Stimulated activated CD4-positive, alpha-beta T cell treated with anti-CD3 and anti-CD28 coated beads, Interleukin-2, amount 100 ng/mL, for 4 hours (primary cell): ENCODE measurements at regions not wholly inside any gene's neighbourhood (a gene's known extent, or its start where the extent isn't known, plus 50 kb on each side); places are given as distances from the start of the nearest gene placed in this dataset.
"Not testable (repeated sequence)": the region's sequence is repeated elsewhere in the genome, so short reads cannot be mapped to it uniquely, and the experiment has no call there.

Experiments used
- DNase-seq: peaks from one replicate; pipeline ENCODE4 v3.0.0-alpha.2; 2020; ENCODE audit warnings: low read depth

DNA sequence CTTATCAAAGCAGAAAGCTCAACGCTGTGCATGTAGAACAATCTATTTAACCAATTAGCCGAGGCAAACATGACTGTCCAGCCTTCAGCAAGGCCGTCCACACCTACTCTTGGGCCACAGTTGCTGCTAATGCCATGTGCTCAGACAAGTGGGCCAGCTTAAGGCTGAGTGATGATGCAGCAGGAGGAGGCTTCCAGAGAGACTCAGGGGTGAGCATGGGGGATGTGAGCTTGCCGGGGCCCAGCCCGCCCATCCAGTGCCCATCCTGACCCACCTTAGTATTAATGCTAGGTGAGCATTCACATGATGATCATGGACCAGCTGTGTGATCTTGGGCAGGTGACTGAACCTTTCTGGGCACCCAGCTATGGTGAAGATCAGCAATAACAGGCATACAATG, 150.1 kb downstream of the TPRA1 start:
- DNase-seq, result no peak

DNA sequence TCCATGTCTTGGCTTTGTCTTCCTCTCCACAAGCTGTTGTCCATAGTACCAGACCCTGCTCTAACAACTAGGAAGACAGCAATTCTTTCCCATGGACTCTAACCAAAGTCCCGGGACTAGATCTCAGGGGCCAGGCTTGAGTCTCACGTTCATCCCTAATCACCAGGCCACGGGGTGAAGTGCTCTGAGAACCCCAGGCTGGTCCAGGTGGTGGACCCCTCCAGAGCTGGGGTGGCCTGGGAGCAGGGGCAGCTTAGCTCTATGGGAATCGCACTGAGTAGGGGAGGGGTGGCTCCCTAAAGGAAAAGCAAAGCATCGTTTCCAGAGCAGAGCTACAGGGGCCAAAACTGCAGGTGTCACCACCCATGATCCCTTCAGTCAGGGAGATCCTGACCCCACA, 150.9 kb downstream of the TPRA1 start:
- no peak for DNase-seq

DNA sequence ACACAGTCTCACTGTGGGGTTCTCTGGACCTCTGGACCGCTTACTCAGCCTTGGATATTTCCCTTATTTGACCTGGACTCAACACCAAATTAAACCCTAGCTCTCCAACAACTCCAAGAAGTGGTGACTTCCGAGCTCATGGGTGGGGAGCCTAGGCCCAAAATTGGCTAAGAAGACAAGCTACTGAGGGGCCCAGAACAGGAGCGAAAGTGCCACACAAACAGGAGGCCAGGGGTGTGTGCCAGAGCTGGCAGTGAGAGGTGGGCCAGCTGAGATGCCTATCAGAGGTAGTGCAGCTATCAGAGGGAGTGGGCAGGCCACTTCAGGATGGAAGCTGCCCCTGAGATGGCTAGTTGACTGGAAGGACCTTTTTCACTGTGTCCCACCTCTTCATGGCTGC, 151.1 kb upstream of the PRR20G start:
- no peak for DNase-seq

DNA sequence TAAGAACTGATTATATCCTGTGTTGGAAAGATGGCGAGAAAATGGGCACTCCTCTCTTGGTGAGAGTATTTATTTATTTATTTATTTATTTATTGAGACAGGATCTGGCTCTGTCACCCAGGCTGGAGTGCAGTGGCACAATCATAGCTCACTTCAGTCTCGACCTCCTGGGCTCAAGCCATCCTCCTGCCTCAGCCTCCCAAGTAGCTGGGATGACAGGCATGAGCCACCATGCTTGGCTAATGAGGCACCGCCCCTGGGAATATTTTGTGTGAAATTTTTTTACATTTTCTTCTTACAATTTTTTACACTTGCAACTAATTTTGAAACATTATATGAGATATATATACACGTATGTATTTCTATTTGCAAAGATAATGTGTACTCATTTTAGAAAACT, 150.5 kb upstream of the PRR20G start:
- no peak for DNase-seq

DNA sequence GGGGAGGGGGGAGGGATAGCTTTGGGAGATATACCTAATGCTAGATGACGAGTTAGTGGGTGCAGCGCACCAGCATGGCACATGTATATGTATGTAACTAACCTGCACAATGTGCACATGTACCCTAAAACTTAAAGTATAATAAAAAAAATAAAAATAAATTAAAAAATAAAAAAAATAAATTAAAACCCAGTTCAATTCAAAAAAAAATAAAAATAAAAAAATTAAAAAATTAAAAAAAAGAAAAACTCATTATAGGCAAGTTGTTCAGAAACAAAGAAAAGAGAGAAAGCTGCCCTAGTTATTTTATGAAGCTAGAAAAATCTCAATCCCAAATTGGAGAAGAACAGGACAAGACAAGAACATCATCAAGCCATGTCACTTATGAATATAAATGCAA, 147.5 kb upstream of the PRR20G start:
- DNase-seq, result not testable (repeated sequence)

DNA sequence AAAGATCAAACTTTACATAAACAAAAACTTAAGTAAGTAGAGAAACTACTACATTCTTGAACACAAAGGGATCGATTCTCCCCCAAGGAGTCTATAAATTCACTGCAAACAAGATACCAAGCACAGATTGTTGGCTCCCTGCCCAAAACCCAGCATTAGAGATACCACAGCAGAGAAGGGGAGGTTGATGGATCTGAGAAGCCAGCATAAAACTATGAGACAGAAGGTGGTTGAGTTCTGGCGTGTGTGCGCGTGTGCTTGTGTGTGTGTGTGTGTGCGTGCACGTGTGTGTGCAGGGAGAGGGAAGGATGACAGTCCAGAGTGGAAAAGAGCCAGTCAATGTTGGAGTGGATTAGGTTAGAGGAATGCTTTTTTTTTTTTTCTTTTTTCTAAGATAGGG, 143.2 kb upstream of the PRR20G start:
- no peak for DNase-seq

DNA sequence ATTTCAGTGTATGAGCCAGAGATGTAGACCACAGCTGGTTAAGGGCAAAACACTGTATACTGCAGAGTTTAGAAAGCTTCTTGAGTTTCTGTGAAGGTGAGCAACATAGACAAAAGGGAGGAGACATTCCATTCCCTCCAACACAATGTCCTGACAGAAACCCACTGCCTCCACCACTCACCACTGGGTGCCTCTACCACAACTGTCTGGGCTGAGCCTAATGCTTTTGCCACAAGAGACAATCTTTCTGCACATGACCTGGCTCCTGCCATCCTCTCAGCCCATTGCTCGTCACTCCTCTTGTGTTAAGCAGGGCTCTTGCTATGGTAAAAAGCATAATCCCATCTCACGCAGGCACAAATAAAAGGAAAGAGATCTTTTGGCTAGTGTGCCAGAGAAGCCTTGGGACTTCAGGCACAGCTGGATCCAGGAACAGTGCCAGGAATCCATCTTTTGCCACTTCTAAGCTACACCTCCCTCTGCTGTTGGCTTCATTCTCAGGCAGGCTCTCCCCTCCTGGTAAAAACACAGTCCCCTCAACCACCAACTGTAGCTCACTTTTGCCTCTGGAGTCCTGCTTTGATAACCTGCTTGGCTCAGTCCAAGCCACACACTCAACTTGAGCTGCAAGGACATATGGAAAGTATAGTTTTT, 140.6 kb upstream of the PRR20G start:
- no peak for DNase-seq

DNA sequence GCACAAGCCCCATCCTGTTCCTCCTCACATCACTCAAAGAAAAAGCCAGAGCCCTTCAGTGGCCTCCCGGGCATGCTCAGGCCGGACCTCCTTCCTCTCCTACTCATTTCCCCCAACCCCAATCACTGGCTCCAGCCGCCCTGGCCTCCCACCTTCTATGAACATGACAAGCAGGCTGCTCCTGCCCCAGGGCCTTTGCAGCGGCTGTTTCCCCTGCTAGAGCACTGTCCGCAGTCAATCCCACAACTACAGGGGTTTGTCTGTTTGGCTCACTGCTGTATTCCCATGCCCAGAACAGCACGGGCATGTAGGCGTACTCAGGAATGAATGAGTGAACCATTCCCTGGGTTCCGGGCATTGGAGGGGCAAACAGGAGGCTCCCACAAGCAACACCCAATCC, 139.8 kb upstream of the PRR20G start:
- DNase-seq, result no peak

DNA sequence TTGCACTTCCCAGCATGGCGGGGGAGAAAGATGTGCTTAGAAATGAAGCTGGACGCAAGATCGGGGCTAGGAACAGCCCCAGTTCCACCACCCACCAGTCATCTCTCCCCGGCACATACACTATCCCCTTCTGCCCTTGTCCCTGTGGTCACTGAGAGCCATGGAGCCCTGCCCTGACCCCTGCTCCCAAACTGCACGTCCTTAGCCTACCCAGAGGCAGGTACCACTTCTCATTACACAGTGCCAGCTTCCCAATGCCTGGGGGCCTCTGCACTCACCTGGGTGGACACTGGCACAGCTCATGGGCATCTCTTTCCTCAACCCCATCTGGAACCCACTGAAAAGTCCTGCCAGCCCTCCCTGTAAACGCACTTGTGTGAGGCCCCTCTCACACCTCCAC, 139.3 kb upstream of the PRR20G start:
- no peak for DNase-seq

DNA sequence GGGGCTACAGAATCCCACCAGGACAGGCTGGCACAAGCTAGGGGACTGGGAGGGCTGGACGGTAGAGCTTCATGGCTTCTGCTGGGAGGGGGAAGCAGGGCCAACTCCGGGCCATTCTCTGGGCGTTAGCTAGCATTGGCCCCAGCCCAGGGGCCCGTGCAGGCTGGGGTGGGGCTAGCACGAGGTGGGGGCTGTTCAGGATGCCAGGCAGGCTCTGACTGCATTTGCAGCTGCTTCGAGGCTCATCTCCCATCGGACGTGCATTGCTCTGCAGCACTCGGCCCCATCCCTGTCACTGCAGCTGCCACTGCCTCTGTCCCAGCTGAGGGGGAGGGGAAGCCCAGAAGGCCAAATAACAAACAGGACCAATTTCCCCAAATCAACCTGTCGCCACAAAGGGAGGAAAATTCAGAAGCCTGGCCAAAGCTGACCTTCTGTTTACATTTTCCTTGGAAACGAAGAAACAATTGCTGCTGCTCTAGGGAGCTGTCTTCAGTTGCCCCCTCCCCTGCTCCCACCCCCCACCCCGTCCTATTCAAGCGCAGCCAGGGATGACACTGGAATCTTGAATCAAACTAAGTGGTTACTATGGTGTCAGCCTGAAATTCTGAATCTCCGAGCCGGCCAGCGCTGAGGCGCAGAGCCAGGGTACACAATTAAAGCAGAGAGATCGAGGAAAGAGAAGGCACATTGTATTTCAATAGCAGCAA, 138.8 kb upstream of the PRR20G start:
- no peak for DNase-seq

DNA sequence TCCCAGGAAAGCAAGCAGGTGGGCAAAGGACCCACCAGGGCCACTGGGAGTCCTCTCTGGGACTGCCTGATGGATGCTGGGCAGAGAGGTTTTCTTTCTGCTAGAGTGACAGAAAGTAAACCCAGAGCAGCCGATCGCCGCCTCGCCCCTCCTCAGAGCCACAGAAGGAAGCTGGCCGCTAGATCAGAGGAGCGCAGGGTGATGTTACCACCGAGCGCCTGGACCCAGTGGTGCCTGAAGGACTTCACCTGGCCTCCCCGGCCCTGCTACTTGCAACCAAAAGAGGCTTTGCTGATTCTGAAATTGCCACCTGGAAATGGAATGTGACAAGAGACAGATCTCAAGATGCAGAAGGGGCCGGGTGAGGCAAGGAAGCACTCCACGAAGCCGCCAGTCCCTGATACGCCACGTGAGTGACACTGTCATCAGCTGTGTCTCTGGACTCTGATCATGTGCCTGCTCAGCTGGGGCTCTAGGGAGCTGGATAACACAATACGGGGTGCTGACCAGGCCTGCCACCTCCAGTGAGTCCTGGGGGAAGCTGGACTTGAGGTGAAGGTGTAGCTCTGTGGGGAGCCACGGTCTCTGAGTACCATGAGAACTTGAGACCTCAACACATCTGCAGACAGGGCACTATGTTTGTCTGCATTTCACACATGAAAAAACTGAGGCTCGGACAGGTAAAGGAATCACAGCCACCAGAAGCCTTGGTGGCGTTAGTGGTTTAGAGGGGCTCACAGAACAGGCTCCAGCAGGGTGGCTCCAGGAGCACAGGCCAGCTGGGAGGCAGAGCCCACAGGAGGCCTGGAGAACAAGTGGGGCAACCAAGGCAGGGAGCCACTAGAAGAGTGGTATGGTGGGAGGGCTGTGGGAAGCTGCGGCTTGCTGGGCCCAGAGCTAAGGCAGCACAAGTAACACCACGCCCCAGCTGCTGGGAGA, 137.9 kb upstream of the PRR20G start:
- DNase-seq, result no peak

DNA sequence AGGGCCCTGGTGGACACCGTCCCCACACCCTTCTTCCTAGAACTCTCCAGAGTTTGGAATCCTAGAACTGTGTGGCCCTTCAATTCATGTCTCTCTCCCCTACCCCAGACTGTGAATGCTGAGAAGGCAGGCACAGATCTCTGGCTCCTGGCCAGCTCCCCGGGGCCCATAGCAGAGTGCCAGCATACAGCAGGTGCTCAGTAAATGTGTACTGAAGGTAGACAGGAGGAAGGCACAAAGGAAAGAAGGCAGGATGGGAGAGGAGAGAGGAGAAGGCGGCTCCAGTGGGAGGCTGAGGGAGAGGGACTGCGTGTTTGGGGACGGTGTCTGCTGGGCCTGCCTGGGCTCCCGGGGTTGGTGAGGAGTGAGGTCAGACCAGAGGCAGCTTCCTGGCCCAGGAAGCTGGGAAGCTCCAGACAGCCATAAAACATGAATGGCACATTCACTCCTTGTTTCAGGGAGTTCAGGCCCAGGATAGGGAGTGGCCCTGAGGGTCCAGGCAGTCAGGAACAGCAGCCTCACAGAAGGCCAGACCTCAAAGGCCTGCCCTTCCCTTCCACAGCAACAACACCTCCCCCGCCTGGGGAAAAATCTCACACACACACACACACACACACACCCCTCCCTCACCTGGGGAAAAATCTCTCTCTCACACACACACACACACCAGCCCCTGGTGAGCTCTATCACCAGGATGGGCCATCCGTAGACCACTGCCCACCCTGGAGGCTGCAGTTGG, 137.1 kb upstream of the PRR20G start:
- DNase-seq, result no peak

DNA sequence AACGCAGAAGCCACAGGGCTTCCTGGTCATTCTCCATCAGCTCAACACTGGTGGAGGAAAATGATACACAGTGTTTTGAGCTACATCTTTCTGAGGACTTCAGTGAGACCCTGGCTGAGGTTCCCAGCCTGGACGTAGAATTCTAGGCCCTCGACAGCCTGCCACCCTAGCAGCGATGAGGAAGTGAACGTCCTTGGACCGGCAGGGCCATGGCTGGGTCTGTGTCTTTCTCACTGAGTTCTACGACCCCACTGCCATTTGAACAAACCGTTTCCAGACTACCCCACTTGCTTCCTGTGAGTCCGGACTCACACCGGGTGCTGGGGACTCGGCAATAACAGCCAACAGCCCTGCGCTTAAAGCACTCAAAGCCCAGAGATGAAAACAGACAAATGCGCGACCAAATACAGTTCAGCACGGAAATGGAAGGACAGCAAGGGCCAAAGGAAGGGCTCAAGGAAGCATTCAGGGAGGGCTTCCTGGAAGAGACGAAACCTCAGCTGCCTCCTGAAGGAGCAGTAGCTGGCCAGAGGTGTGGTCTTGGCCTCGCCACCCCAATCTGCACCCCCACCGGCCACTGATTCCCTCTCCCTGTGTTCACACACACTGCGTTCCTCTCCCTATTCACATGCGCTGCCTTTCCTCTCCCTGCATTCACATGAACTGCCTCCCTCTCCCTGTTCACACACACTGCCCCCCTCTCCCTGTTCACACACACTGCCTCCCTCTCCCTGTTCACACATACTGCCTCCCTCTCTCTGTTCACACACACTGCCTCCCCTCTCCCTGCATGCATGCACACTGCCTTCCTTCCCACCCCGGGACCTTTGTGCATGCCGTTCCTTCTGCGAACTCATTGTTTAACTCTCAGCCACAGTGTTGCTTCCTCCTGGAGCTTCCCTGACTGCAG, 136.3 kb upstream of the PRR20G start:
- DNase-seq, result no peak

DNA sequence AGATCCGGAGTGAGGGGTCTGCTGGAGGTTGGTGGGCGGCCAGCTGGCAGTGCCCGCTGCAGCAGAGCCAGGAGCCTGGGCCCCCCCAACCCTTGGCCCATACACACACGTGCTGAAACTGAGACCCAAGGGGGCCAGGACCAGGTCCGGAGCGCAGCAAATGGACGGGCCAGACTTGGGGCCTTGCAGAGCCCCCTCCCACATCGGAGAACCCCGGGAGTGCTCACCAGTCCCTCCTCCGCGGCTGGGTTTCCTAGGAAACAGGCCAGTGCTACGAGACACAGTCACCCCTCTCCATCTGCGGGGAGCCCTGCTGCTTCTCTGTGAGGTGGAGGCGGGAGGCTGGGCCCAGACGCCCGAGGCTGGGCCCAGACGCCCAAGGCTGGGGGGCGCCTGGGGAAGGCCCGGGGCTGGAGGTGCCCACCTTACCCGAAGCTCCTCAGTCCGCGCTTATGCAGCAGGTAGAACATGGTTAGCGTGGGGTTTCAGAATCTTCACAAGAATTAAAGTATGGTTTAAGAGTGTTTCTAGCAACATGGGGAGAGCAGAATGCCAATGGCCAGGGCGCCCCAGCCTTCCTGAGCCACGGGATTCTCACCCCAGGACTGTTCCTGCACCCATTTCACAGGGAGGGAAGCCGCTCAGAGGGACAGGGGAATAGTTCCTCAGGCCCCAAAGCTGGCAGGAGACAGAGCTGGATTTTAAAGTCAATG, 135.0 kb upstream of the PRR20G start:
- no peak for DNase-seq

DNA sequence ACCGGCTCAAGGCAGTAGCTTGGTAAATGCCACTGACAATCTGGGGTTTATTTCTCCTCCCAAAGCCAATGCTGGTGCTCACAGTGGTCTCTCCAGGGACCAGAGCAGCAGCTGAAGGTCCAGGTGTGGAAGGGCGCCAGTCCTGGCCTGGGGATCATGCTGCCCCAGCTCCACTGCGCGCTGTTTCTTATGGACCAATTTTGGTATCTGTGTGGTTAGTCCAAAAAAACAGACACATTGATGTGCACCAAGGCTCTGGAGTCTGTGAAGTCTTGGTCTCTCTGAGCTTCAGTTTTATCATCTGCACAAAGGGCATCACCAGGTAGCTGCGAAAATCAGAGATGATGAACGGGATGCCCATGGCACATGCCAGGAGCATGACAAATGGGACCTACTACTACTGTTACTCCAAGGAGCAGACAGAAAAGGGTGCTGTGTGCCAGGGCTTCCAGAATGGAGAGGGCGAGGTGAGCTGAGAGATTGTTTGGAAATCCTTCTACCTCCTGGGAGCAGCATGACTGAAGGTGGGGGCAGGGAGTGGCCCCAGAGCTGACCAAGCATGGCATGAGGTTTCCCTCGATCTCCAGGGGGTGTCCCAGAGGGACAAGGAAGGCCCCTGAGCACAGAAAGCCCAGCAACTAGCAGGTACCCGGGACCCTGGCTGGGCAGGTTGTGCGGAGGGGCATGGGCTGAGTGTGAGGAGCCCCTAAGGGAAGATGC, 134.3 kb upstream of the PRR20G start:
- DNase-seq, result no peak

DNA sequence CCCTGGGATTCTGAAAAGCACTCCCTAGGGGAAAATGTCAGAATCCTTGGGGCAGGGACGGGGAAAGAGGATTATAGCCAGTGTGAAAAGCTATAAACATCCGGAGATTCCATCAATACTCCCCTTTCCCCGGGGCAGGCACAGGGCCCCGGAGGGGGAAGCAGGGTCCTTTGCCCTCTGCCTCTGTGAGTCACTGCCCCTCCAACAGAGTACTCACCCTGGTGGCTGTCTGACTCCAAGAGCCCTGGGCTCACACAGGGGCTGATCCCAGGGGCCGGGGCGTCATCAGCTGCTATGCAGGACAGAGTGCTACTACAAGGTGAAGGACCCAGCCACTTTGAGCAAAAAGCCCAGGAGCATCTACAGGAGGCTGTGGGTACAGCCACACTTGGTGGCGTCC, 133.0 kb upstream of the PRR20G start:
- no peak for DNase-seq

DNA sequence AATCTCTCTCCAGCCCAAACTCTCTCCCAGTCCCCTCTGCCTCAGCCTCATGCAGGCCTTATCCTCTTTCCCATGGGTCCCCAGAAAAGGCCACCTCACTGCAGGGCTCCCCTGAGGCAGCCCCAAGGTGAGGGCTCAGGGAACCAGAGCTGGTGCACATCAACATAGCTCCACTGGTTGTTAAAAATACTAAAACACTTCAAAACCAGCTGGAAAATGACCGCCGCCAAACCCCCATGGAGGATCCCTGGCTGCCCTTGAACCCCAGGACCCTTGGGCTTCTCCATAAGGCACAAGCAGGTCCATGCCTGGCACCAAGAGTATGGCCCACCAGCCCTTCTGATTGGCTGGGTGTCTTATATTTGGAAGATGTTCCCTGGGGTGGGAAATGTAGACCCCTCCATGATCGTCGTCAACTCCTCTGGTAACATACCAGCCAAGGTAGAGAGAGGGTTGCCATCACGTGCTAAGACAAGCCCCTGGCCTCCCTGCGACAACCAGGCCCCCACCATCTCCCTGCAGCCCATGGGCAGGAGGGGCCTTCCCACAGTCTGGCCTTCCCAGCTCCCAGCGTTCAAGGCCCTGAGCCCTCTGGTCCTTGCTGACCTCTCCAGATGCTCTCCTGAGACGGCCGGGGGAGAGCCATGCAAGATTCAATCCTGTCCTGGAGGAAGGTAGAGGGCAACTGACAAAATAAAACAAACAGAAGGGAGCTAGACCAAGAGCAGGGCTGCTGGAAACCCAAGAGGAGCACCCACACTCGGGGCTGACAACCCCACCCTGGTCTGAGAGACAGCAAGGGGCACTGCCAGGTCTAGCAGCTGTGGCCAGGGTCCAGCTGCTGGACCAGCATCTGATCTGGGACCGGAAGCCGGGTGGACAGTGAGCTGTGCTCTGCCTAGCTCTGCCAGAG, 132.1 kb upstream of the PRR20G start:
- DNase-seq, result no peak

DNA sequence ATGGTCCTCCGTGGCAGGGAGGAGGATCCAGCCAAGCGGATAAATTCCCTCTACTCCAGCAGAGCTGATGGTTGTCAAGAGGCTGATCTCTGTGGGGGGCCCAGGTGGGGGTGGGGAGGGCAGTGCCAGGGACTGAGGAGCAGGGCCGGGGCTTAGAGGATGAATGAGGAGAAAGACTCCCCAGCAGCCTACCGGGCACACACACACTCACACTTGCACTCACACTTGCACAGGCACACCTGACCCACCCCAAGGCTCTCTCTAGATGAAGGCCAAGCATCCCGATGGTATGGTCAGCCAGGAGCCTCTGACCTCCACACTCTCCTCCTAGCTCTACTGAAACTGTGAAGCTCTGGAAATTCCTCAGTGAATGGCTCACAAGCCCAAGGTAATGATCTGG, 131.3 kb upstream of the PRR20G start:
- no peak for DNase-seq
